HUDEP-2 (cell line): ENCODE measurements at regions not wholly inside any gene's neighbourhood (a gene's known extent, or its start where the extent isn't known, plus 50 kb on each side); places are given as distances from the start of the nearest gene placed in this dataset.

Experiments
- DNase-seq, 76 experiments: peaks; one replicate each; lab custom pipeline; 2025; ENCODE audit not compliant: unreplicated experiment in 76 of 76; lab: John Stamatoyannopoulos, UW

DNA sequence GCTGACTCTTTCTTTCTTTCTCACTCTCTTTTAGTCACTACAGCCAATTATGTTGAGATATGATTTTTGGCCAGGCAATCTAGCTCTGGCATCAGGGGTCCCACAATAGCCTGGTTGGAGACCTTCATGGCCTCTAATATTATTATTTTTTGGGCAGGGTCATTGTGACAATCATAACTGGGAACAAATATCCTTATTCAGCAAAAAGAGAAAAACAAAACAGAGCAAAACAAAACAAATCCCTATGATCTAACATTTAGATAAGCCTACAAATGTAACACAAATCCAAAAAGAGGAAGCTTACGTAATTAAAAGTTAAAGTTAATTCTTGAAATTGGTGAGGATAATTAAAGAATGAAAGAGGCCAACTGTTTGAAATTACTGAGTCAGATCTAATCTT is 640.0 kb downstream of the TUSC7 start:
- no peak for DNase-seq

DNA sequence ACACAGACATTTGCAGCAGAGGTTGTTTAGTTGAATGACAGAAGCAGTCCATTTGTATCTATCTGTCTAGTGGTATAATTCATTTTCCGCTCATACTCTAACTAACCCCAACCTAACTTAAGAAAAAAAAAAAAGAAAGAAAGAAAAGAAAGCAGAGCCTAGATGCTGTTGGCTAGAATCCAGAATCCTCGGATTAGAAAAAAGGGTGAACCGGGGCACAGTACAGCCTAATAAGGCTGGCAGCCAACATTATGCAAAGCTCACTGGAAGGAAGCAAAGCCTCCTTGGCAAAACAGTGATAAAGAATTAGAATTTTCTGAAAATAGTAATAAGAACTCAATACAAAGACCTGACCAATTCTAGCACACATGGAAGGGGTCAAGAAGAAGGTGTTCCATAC is 640.8 kb downstream of the TUSC7 start:
- DNase-seq: no peak

DNA sequence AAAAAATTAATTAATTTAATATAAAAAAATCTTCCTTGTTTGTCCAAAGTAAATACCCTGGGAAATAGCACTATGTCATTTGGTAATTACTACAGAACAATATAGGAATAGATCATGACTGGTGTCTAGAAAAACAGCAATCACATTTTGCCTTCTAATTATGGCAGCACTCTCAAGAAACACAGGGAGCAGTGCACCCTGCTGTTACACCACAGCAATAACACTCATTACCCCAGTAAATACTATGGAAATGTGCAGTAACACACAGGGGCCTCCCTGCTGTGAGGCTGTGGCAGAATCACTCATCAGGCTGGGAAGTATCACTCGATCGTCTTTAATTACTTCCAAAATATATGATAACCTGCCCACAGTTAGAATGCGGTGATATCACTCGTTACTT is 646.0 kb downstream of the TUSC7 start:
- DNase-seq: peak in 4 of 76 experiments; percentile 1 to 26 (median 4)

DNA sequence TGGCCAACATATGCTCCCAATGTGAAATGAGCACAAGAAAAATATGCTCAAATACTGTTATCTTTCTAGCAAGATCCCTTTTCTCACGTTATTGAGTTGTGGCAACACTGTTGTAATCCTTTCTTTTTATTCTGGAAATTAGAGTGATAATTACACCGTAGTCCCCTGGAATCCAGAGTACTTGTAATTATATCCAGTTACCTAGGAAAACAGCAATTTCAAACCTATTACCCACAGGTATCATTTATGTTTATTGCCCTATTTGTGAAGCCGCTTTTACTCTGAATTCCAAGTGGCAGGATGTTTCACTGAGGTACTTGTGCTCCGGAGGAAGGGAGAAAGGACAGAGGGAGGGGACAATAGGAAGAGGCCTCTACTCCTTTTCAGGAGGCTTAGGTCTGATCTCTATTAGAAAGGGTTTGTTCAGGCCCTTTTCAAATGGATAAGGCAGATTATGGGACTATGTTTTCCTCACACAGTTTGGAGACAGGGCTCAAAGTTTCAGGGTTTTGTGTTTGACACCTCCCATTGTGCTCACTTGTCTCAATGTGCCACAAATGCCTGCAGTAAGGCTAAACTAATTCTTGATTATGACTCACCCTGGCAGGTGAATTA is 646.6 kb downstream of the TUSC7 start:
- DNase-seq: no peak

DNA sequence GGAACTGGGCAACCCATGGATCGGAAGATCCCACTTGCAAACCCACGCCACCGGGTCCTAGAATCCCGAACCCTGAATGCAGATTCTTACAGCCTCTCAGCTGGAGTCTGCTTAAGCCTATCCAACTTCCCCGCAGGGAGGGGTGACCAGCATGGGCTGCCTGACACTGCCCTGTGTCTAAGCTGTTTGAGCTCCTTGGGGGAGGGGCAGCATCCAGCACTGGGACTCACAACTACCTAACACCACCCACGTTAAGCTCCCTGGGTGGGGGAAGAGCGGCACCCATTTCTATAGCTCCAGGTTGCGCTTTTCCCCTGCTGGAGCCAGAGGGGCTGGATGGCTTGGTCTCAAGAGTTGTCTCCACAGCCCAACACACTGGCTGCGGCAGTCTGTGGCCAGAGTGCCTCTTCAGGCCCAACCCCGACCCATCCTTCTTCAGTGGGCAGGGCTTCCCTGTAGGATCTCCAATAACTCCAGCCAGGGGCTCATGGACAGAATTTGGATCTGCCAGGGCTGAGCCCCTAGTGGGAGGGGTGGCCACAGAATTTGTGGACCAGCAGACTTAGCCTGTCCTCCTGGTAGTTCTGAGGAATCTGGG is 649.2 kb downstream of the TUSC7 start:
- DNase-seq: no peak

DNA sequence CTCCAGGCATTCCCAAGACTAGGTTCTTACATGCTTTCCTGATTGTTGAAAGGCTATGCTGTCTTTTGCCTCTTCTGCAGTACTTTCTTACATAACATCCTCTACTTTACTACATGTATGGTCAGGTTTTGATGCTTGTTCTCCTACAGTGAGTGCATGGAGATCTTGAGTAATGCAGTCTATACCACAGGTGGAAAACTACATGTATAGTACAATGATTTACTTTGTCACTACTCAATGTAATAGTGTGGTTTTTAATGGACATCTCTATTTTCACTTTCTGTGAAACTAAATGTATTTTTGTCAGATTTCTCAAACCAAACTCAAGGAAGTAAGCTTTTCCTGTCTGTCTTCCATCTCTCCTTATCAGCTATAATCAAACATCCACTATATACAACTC is 657.0 kb downstream of the TUSC7 start:
- no peak for DNase-seq

DNA sequence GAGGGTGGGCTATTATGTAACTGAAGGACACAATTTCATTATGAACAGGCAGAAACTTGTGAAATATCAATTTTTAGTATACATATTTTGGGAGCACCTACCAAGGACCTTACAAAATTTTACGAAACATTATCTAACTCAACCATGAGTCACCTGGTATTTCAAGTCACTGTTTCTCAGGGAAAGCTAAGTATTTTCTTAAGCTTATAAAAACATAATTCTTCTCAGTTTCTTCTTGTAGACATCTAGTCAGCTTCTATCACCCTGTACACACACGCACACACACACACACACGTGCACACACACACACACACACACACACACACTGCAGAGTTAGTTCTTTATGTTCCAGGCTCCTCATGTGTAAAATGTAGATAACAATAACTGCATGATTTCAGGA is 658.3 kb downstream of the TUSC7 start:
- DNase-seq: no peak

DNA sequence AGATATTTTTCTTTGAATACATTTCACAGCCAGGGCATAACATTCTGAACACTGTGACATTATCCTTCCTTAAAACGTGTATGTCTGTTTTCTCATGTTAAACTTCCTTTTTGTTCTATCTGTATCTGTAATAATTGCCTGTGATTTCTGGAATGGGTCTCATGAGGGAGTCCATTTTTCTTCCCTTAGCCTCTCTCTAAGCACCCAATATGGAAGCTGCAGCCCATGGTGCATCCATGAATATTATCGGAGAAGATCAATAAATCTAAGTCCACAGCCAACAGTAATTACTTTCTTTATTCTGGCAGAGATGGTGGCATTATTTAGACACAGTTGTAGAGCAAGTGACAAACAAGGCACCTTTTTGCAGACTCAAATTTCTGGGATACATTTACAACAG is 671.1 kb downstream of the TUSC7 start:
- DNase-seq: no peak

DNA sequence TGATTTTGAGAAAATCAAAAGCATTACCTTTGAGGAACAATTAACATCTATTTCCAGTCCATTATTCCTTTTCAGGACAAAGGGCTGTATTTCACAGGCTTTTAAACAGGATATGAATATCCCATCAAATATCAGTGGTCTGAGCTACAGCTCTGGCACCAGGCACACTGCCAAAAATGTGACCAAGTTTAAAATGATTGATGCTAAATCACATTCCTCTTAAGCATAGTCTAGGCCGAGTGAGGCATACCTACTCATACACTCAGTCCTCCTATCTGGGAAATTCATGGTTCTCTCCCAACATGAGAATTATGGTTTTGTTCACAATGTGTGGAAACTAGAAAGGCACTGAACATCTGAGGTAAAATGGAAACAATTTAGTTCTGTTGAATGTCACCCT is 683.5 kb downstream of the TUSC7 start:
- DNase-seq: no peak

DNA sequence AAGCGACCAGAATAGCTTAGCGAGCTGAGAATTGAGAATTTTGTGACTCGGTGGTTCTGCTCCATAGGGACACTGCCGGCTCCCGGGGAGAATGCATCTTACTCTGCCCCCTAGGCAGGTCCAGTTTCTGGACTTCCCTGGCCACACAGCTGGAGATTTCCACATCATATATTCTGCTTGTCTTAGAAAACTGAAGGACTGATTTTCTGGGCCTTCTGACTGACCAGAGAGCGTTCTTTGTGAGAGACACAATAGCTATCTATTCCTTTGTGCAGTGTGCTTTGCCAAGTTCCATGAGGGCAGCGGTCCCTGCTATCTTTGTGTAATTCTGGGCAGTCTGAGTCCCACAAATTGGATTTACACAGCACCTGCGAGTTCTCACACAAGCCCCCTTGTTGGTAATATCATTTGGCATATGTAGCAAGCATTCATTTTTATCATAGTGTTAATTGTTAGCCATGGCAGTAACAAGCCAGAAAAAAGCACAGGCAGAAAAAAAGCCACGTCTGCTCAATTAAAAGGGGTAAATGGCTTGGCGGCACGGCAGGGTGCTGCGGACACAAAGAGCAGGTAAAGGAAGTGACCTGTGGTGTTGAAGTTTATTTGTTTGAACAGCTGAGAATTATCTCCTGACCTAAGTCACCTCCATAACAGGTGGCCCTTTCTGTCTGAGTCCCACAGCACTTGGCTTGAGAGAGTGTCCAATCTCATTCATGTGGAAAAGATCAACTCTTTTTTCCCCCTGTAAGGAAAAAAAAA is 688.7 kb downstream of the TUSC7 start:
- DNase-seq: no peak

DNA sequence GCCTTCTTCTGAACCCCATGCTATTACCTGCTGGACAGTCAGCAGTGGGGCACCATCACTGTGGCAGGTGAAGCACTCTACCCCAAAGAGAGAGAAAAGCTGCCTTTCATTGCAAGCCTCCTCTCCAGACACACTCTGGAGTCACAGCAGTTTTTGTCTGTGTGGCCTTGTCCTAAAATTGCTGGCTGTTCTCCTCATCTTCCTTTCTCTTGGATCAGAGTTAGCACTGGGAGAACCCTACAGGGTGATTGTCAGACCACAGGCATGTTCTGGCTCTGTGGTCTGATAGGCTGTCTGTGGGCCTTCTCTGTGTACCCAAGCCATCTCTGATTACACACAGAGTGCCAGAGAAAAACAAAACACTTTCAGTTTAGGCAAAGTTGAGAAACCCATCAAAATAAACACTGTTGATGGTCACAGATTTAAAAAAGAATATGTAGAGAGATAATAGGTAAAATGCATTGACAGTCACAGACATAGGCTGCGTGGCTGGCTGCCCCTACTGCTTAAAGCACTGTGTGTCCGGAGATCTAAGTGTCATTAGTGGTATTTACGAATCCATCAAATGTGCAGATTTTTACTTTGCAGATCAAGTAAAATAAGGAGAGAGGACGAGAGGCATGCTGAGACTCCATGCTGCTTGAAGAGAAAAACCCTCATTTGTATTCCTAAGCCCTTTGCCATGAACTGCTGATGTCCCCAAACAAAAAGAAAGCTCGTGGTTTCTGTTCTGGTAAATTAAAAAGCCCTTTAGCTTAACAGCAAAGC is 689.9 kb downstream of the TUSC7 start:
- no peak for DNase-seq

DNA sequence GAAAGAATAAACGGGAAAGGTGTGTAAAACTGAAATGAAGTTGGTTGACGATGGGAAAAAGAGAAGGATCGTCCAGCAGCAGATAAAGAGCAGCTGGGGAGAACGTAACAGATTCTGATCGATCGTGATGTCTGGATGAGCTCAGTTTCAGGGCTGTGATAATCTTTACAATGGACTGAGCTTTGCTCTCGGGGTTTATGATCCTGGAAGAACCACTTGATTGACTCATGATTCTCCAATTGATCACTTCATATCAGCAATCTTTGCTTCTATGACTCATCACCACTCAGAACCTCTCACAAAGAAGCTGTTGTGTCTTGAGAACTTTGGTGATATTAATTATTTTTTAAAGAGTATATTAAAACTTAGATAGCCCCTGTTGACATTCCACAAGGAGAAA is 690.7 kb downstream of the TUSC7 start:
- DNase-seq: no peak

DNA sequence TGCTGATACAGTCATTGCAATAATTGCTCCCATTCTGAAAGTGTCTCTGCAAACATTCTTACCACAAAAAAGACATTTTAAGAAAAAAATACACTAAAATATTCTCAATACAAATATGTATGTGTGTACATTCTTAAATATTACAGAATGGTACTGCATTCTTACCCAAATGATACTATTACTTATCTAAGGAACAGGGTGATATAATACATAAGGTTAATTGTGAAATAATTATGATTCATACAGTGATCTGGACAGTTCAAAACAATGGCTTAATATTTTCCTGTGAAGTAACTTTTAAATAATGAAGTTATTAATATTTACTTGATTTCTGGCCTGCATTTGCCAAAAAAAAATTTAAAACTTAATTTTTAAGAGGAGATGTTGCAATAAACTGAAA is 694.6 kb downstream of the TUSC7 start:
- DNase-seq: no peak

DNA sequence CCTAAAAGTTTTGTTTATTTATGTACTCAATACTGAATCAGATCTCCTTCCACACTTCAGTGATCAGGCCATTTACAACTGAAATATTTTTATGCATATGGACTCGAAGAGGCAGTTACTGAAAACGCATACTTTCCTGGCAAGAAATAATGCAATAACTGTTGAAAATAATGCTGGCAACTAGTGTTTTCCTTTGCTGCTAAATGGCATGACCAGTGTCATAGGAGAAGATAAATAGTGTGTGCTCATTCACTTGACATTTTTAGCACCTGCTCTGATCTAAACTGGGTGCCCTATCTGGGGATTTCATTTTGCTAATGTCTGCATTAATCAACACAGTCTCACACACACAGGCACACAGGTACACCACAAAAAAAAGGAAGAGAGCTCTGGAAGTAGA is 695.2 kb downstream of the TUSC7 start:
- DNase-seq: no peak

DNA sequence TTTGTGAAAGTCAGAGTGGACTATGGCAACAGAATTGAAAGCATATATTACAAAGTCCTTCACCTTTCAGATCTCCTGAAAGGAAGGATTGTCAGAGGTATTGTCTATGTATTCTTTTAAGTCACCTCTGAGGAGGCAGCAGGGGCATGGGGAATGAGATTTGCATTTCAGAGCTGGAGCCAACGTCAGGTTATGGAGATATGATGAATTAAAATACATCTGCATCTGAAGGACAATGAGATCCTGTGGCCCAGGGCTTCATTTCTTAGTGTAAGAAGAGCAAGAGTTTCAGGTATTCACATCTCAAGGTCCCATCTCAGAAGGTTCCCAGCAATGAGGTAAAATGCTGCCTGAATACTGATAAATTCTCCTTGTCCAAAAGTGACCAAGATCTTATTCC is 695.8 kb downstream of the TUSC7 start:
- DNase-seq: no peak

DNA sequence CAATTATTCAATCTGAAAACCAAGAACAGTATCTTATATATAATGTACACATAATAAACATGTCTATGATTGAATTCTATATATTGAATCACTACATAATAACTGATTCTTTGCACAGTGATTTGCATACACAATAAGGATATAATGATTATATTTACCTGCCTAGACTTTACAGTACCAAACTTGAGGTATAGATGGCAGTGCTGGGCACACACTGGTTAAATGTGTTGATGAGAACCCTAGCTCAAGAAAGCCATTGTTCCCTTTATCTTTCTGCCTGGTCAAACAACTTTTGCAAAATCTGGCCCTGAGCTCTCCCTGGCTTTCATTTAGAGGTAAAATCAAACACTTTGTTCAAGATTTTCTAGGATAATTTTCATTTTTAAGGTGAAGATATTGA is 697.7 kb downstream of the TUSC7 start:
- peak in 2 of 76 experiments; percentile 9 to 12 for DNase-seq

DNA sequence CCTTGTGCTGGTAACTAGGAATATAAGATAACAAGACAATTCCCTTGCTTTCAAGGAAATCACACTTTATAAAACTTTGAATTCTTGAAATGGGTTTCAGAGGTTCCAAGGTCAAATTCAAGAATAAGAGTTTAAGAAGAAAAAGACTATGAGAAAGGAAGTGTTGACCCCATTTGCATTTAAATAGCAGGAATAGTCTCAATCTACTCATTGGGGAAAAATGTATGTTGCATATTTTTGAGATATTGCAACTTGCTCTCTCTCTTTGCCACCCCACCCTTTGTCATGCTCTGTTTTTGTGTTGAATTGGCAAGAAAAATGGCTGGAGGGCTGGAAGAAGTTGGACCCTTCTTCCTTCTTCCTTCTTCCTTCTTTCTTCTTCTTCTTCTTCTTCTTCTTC is 699.2 kb downstream of the TUSC7 start:
- DNase-seq: no peak

DNA sequence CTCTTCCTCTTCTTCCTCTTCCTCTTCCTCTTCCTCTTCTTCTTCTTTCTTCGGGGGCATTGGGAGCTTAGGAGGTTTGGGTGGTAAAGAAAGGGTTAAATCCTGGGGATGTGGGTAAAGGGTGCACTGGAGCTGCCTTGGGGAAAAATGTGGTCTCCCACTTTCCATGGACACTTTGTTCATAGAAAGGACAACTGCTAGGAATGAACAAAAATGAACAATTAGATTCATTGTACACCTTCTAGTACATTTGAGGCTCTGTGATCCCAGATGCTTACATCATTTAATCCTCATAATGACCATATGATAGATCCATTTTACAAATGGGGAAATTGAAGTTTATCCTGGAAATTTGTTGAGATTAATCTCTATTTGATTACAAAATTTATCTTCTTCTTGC is 699.7 kb downstream of the TUSC7 start:
- DNase-seq: no peak

DNA sequence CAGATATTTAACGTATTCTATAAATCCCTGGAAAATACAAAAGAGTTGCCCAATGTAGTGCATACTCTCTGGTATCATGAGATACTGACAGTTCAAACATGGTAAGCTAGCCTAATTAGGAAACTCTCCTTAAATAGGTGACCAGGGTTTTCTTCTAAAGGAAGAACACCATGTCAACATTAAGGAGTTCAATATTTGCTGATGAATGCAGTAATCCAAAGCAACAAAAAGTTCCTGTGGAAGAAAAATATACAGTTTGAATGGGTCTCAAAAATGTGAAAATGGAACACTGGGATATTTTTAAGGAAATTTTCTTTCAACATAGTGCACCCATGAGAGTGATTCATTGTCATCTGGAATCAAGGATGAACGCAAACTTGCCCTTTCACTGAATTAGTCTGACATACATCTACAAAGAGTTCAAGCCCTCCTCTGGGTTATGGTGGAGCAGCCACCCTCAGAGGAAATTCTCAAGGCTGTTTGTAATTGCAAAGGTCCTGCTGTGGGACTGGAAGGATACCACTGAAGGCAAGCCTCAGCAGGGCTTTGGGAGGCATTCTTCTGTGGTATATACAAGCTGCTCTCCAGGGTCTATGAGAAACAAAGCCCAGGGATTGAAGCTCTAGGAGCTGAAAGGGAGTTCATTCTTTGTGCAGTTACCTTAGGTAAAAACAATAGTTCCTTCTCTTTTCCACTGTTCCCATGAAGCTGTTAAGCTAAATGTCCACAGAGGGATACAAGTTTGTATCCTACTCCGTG is 700.3 kb downstream of the TUSC7 start:
- no peak for DNase-seq

DNA sequence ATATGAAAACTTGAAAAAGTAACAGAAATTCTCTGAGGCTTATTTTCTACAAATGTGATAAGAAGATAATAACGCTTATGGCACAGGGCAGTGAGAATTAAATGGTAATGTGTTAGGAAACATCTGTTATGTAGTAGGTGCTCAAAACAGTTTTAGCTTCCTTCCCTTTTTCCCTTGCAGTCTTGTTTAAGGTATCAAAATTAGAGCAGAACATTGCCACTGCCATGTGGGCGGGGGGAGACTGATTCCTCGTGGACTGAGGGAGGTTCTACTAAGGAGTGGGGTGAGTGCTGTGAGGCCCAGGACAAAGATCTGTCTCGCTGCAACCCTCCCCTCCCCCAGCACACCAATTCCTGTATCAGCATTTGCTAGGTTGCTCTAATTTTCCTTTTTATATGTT is 702.4 kb downstream of the TUSC7 start:
- DNase-seq: no peak

DNA sequence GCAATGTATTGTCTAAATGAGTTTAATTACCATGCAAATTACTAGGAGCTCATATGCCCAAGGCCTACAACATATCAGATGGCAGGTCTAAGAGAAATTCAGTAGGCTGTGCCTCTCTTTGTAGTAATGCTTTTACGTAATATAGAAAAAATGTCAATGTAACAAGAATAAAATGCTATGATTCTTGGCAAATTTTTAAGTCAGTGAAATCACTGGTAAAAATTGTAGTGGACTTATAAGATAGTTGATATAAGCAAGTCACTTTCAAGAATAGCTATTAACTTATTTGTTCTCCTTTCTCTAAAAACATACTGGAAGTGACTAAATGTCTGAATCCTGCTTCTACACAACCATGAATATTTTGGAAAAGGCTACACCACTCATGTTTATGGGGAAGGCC is 707.8 kb downstream of the TUSC7 start:
- no peak for DNase-seq
